IMR-90 (cell line): ENCODE measurements at regions not wholly inside any gene's neighbourhood (a gene's known extent, or its start where the extent isn't known, plus 50 kb on each side); places are given as distances from the start of the nearest gene placed in this dataset.

Experiments used
- ATAC-seq: fragments of 200-7000 bp; cut with Tn5 transposase; 2 replicates; pipeline ENCODE4 v1.9.1; 2020; ENCODE audit warnings: low read depth, mild to moderate bottlenecking, moderate library complexity
- BruUV-seq: library from RNA; stranded (reverse); fragments of 400-500 nt; replicated peaks from 2 replicates; lab custom pipeline; 2021; lab: Mats Ljungman, UMichigan
- CTCF ChIA-PET: fragments of 300-600 bp; formaldehyde crosslinking; extraction: SDS; loops from one replicate; lab custom pipeline; 2021; ENCODE audit warnings: antibody characterized with exemption; lab: Yijun Ruan, JAX
- POLR2A ChIA-PET: fragments of 300-600 bp; sonication (Branson Sonifier 250); formaldehyde crosslinking; loops from one replicate; lab custom pipeline; 2022; ENCODE audit warnings: antibody characterized with exemption; ENCODE audit not compliant: unreplicated experiment; lab: Charles Lee
- DNase-seq: peaks from one replicate; pipeline ENCODE4 v3.0.0; 2013
- H2AFZ ChIP-seq: replicated peaks from 2 replicates; pipeline ENCODE3; 2013; ENCODE audit warnings: low read length, mild to moderate bottlenecking; ENCODE audit not compliant: poor library complexity
- H2AK5ac ChIP-seq: 2 replicates; pipeline ENCODE4 v1.6.1; 2013; ENCODE audit warnings: low read depth, low read length, inconsistent platforms
- H2AK9ac ChIP-seq: replicated peaks from 2 replicates; pipeline ENCODE3; 2013; ENCODE audit warnings: mild to moderate bottlenecking, low read depth, low read length, moderate library complexity; ENCODE audit not compliant: poor library complexity
- H2BK120ac ChIP-seq: 2 replicates; pipeline ENCODE4 v1.6.1; 2013; ENCODE audit warnings: low read depth, low read length, inconsistent platforms
- H2BK15ac ChIP-seq: 3 replicates; pipeline ENCODE4 v1.6.1; 2013; ENCODE audit warnings: low read depth, low read length, inconsistent platforms
- H2BK20ac ChIP-seq: 2 replicates; pipeline ENCODE4 v1.6.1; 2013; ENCODE audit warnings: low read depth, mild to moderate bottlenecking, inconsistent platforms, low read length, moderate library complexity
- H2BK5ac ChIP-seq: 2 replicates; pipeline ENCODE4 v1.6.1; 2013; ENCODE audit warnings: mild to moderate bottlenecking, low read depth, low read length, inconsistent platforms; ENCODE audit not compliant: poor library complexity, severe bottlenecking
- H3K14ac ChIP-seq: replicated peaks from 2 replicates; pipeline ENCODE4 v1.6.1; 2013; ENCODE audit warnings: low read depth, low read length, inconsistent platforms
- H3K18ac ChIP-seq: 2 replicates; pipeline ENCODE4 v1.6.1; 2013; ENCODE audit warnings: low read depth, low read length, control low read depth
- H3K23ac ChIP-seq: 2 replicates; pipeline ENCODE4 v1.6.1; 2013; ENCODE audit warnings: low read depth, low read length, inconsistent platforms
- H3K27ac ChIP-seq: 2 replicates; pipeline ENCODE4 v1.5.1; 2013; ENCODE audit warnings: mild to moderate bottlenecking, control low read depth, low read length; ENCODE audit not compliant: insufficient read depth
- H3K27me3 ChIP-seq: 2 replicates; pipeline ENCODE4 v1.6.1; 2013; ENCODE audit warnings: low read length; ENCODE audit not compliant: control insufficient read depth, insufficient read depth
- H3K36me3 ChIP-seq: 2 replicates; pipeline ENCODE4 v1.6.1; 2013; ENCODE audit warnings: low read length, mixed read lengths; ENCODE audit not compliant: control insufficient read depth, insufficient read depth
- H3K4ac ChIP-seq: 2 replicates; pipeline ENCODE4 v1.6.1; 2013; ENCODE audit warnings: low read depth, low read length, inconsistent platforms
- H3K4me1 ChIP-seq: 2 replicates; pipeline ENCODE4 v1.6.1; 2013; ENCODE audit warnings: low read length, mixed read lengths; ENCODE audit not compliant: control insufficient read depth, insufficient read depth
- H3K4me2 ChIP-seq: 2 replicates; pipeline ENCODE4 v1.6.1; 2013; ENCODE audit warnings: low read depth, mild to moderate bottlenecking, control low read depth, low read length, moderate library complexity
- H3K4me3 ChIP-seq: 2 replicates; pipeline ENCODE4 v1.5.1; 2013; ENCODE audit warnings: low read depth, mild to moderate bottlenecking, control low read depth, low read length, moderate library complexity; ENCODE audit not compliant: insufficient read depth
- H3K56ac ChIP-seq: 2 replicates; pipeline ENCODE4 v1.6.1; 2013; ENCODE audit warnings: low read length, inconsistent platforms; ENCODE audit not compliant: insufficient read depth; ENCODE audit errors: extremely low read depth
- H3K79me1 ChIP-seq, 2 experiments: 2 replicates each; pipeline ENCODE4 v1.6.1; 2013; ENCODE audit warnings: low read length in 2 of 2, inconsistent platforms in 1 of 2, low read depth in 1 of 2
- H3K9ac ChIP-seq: 2 replicates; pipeline ENCODE4 v1.6.1; 2013; ENCODE audit warnings: low read depth, low read length, control low read depth
- H3K9me1 ChIP-seq: 2 replicates; pipeline ENCODE4 v1.6.1; 2013; ENCODE audit warnings: low read length, inconsistent platforms; ENCODE audit not compliant: insufficient read depth
- H3K9me3 ChIP-seq: 2 replicates; pipeline ENCODE4 v1.6.1; 2013; ENCODE audit warnings: low read length; ENCODE audit not compliant: control insufficient read depth, insufficient read depth
- H4K20me1 ChIP-seq: 2 replicates; pipeline ENCODE4 v1.6.1; 2013; ENCODE audit warnings: low read length, inconsistent platforms; ENCODE audit not compliant: insufficient read depth
- H4K5ac ChIP-seq: 2 replicates; pipeline ENCODE4 v1.6.1; 2013; ENCODE audit warnings: mild to moderate bottlenecking, low read depth, low read length, control low read depth
- H4K8ac ChIP-seq, 2 experiments: 2 replicates each; pipeline ENCODE4 v1.6.1; 2013; ENCODE audit warnings: low read depth in 2 of 2, low read length in 2 of 2, control low read depth in 1 of 2, inconsistent platforms in 1 of 2
- H4K91ac ChIP-seq: 2 replicates; pipeline ENCODE4 v1.6.1; 2013; ENCODE audit warnings: low read depth, low read length, inconsistent platforms; ENCODE audit not compliant: insufficient read depth
- BHLHE40 ChIP-seq: fragments of 150-350 bp; IDR thresholded peaks from 2 replicates; pipeline ENCODE4 v1.6.1; 2016; ENCODE audit warnings: mild to moderate bottlenecking, low read depth, low read length
- CTCF ChIP-seq: conservative IDR thresholded peaks from 2 replicates; pipeline ENCODE4 v1.5.1; 2012; ENCODE audit warnings: mild to moderate bottlenecking, low read depth, low read length, improper control_type of control experiment
- ELK1 ChIP-seq: fragments of 150-350 bp; IDR thresholded peaks from 2 replicates; pipeline ENCODE4 v1.6.1; 2016; ENCODE audit warnings: low read depth, mild to moderate bottlenecking, low read length, moderate library complexity, borderline replicate concordance
- FOS ChIP-seq: fragments of 150-350 bp; IDR thresholded peaks from 2 replicates; pipeline ENCODE4 v1.6.1; 2016; ENCODE audit warnings: low read depth, low read length
- MXI1 ChIP-seq: IDR thresholded peaks from 2 replicates; pipeline ENCODE4 v1.6.1; 2012; ENCODE audit warnings: low read depth, mild to moderate bottlenecking, low read length, moderate library complexity, borderline replicate concordance
- RAD21 ChIP-seq: IDR thresholded peaks from 2 replicates; pipeline ENCODE4 v1.6.1; 2012; ENCODE audit warnings: low read length, improper control_type of control experiment
- RCOR1 ChIP-seq: IDR thresholded peaks from 2 replicates; pipeline ENCODE4 v1.6.1; 2012; ENCODE audit warnings: mild to moderate bottlenecking, low read length, improper control_type of control experiment; ENCODE audit not compliant: insufficient replicate concordance
- SMC3 ChIP-seq: fragments of 150-350 bp; IDR thresholded peaks from 2 replicates; pipeline ENCODE4 v1.6.1; 2016; ENCODE audit warnings: low read depth, mild to moderate bottlenecking, antibody characterized with exemption, low read length, moderate library complexity
- WGBS, 2 experiments: methylation state at CpG; one replicate each; pipeline versions ENCODE4 v1.1.5 to v1.1.7; 2013; ENCODE audit warnings: missing lambda C conversion rate in 2 of 2; ENCODE audit not compliant: insufficient read length in 1 of 2; ENCODE audit errors: extremely low coverage in 2 of 2; 5-methylcytosine and 5-hydroxymethylcytosine counted together
- dilution Hi-C: fragments of 300-500 bp; cut with HindIII; formaldehyde crosslinking; loops from one replicate; pipeline ENCODE4 v1.14.3; 2018; ENCODE audit warnings: low sequenced_read_pairs; ENCODE audit not compliant: unreplicated experiment
- in situ Hi-C: fragments of 300-500 bp; cut with MboI; formaldehyde crosslinking; loops from 3 replicates; pipeline ENCODE4 v1.14.3; 2019; ENCODE audit warnings: low sequenced_read_pairs, inconsistent platforms, mixed read lengths
- intact Hi-C: fragments of 100-400 bp; cut with micrococcal nuclease; formaldehyde crosslinking; loops from 2 replicates; pipeline ENCODE4 v1.10.0; 2022

GRCh38 chr17:72234985-72235384, 114.2 kb downstream of the SOX9 start:
- Histone ChIP-seq H2AFZ (no peak overlapping the region), H3K18ac (no peak overlapping the region), H3K4me1 (no peaks in the 10 kb centered on the region), H3K79me1 (no peaks in the 10 kb centered on the region), H2BK15ac (no peak overlapping the region), H3K9me3 (no peaks in the 10 kb centered on the region; the same call in 1 of the 2 replicates), H3K36me3 (no peaks in the 10 kb centered on the region), H3K23ac (no peak overlapping the region), H3K56ac (no peak overlapping the region), H3K4me3 (no peak overlapping the region), H3K27ac (no peak overlapping the region), H2BK120ac (no peak overlapping the region), H3K4ac (no peak overlapping the region), H2AK9ac (no peak overlapping the region), H3K9me1 (peaks cover 2% of the 10 kb centered on the region; the same call in 1 of the 2 replicates), H2AK5ac (no peak overlapping the region), H2BK20ac (no peak overlapping the region), H3K27me3 (peaks cover 20% of the 10 kb centered on the region), H4K8ac (no peak overlapping the region), H4K20me1 (no peaks in the 10 kb centered on the region), H4K91ac (no peak overlapping the region), H3K9ac (no peak overlapping the region), H4K5ac (no peak overlapping the region), H3K14ac (no peak overlapping the region), H3K4me2 (no peak overlapping the region), H2BK5ac (no peak overlapping the region)
- intact Hi-C loops: no loop called here
- DNase-seq: no peak
- ChIA-PET CTCF (interaction anchor here (0.6 kb wide), 1 partner anchor 18 kb away, joined by 3 read pairs; no protein-coding TSS in a partner anchor), POLR2A (no interaction called here)
- WGBS, 2 experiments: no CpG with 5 or more reads among the region's 5 CpGs
- no peak for ATAC-seq
- dilution Hi-C loops: no loop called here
- TF ChIP-seq BHLHE40 (no peak), SMC3 (no peak), RAD21 (no peak), RCOR1 (no peak), ELK1 (no peak), MXI1 (no peak), FOS (no peak), CTCF (no peak)
- BruUV-seq: no TSS peak
- in situ Hi-C loops: no loop called here
